ENCODE measurements at regions not wholly inside any gene's neighbourhood (a gene's known extent, or its start where the extent isn't known, plus 50 kb on each side); places are given as distances from the start of the nearest gene placed in this dataset.

- no peak overlapping the region for H3K4me3 ChIP-seq (ENCODE audit: low read depth in 1 of 2, low read length in 2 of 2)
- TF ChIP-seq EZH2 (IDR thresholded peaks at IDR 0.05; ENCODE audit: borderline replicate concordance, low read depth, low read length, severe bottlenecking) (no peak), CTCF (IDR thresholded peaks at IDR 0.05; ENCODE audit: borderline replicate concordance, extremely low read depth, low read length, poor library complexity, severe bottlenecking) (no peak)
- H3K9me3 ChIP-seq (ENCODE audit: insufficient read depth, low read length, severe bottlenecking): peaks cover 2% of the 10 kb centered on the region
- DNase-seq: no peak
- no peak overlapping the region for H3K4me2 ChIP-seq (ENCODE audit: insufficient read depth, low read length)
- no peaks in the 10 kb centered on the region for H3K79me2 ChIP-seq (ENCODE audit: insufficient read depth, low read length)
- H2AFZ ChIP-seq (ENCODE audit: low read depth, low read length): no peak overlapping the region
- no peak overlapping the region for H3K9ac ChIP-seq (ENCODE audit: low read depth, low read length)
- no peaks in the 10 kb centered on the region for H3K27me3 ChIP-seq (ENCODE audit: insufficient read depth, low read length, poor library complexity)
- no peak overlapping the region for H3K27ac ChIP-seq (ENCODE audit: low read length)
- no peaks in the 10 kb centered on the region for H4K20me1 ChIP-seq (ENCODE audit: insufficient read depth, low read length)
- H3K4me1 ChIP-seq (ENCODE audit: insufficient read depth, low read length): no peaks in the 10 kb centered on the region
- no peaks in the 10 kb centered on the region for H3K36me3 ChIP-seq (ENCODE audit: insufficient read depth, low read length)
- ATAC-seq (ENCODE audit: insufficient read depth, low read depth): no peak
These were observed 1105.8 kb upstream of the NXPH2 start for GRCh38 chr2:139885921-139886498.

- no peaks in the 10 kb centered on the region for H4K20me1 ChIP-seq (ENCODE audit: insufficient read depth, low read length)
- H3K9me3 ChIP-seq (ENCODE audit: insufficient read depth, low read length, severe bottlenecking): no peaks in the 10 kb centered on the region
- H3K4me3 ChIP-seq (ENCODE audit: low read depth in 1 of 2, low read length in 2 of 2): no peak overlapping the region
- no peaks in the 10 kb centered on the region for H3K27me3 ChIP-seq (ENCODE audit: insufficient read depth, low read length, poor library complexity)
- no peak overlapping the region for H3K27ac ChIP-seq (ENCODE audit: low read length)
- no peak overlapping the region for H2AFZ ChIP-seq (ENCODE audit: low read depth, low read length)
- H3K79me2 ChIP-seq (ENCODE audit: insufficient read depth, low read length): no peaks in the 10 kb centered on the region
- DNase-seq: no peak
- TF ChIP-seq CTCF (IDR thresholded peaks at IDR 0.05; ENCODE audit: borderline replicate concordance, extremely low read depth, low read length, poor library complexity, severe bottlenecking) (no peak), EZH2 (IDR thresholded peaks at IDR 0.05; ENCODE audit: borderline replicate concordance, low read depth, low read length, severe bottlenecking) (no peak)
- no peaks in the 10 kb centered on the region for H3K36me3 ChIP-seq (ENCODE audit: insufficient read depth, low read length)
- no peak overlapping the region for H3K9ac ChIP-seq (ENCODE audit: low read depth, low read length)
- no peaks in the 10 kb centered on the region for H3K4me1 ChIP-seq (ENCODE audit: insufficient read depth, low read length)
- ATAC-seq (ENCODE audit: insufficient read depth, low read depth): no peak
- H3K4me2 ChIP-seq (ENCODE audit: insufficient read depth, low read length): no peak overlapping the region
These were observed 1096.8 kb upstream of the NXPH2 start for GRCh38 chr2:139876964-139877363.

- Histone ChIP-seq H3K36me3 (ENCODE audit: insufficient read depth, low read length) (no peaks in the 10 kb centered on the region), H4K20me1 (ENCODE audit: insufficient read depth, low read length) (no peaks in the 10 kb centered on the region), H3K27me3 (ENCODE audit: insufficient read depth, low read length, poor library complexity) (no peaks in the 10 kb centered on the region), H3K4me2 (ENCODE audit: insufficient read depth, low read length) (no peak overlapping the region), H3K79me2 (ENCODE audit: insufficient read depth, low read length) (no peaks in the 10 kb centered on the region), H2AFZ (ENCODE audit: low read depth, low read length) (no peak overlapping the region), H3K9ac (ENCODE audit: low read depth, low read length) (no peak overlapping the region), H3K4me1 (ENCODE audit: insufficient read depth, low read length) (no peaks in the 10 kb centered on the region), H3K9me3 (ENCODE audit: insufficient read depth, low read length, severe bottlenecking) (no peaks in the 10 kb centered on the region), H3K4me3 (ENCODE audit: low read depth in 1 of 2, low read length in 2 of 2) (no peak overlapping the region), H3K27ac (ENCODE audit: low read length) (no peak overlapping the region)
- no peak for DNase-seq
- TF ChIP-seq EZH2 (IDR thresholded peaks at IDR 0.05; ENCODE audit: borderline replicate concordance, low read depth, low read length, severe bottlenecking) (no peak), CTCF (IDR thresholded peaks at IDR 0.05; ENCODE audit: borderline replicate concordance, extremely low read depth, low read length, poor library complexity, severe bottlenecking) (no peak)
- no peak for ATAC-seq (ENCODE audit: insufficient read depth, low read depth)
These were observed 1096.1 kb upstream of the NXPH2 start for GRCh38 chr2:139876321-139876720.

GRCh38 chr2:139872503-139872902 is 1092.3 kb upstream of the NXPH2 start:
- Histone ChIP-seq H3K27ac (ENCODE audit: low read length) (no peak overlapping the region), H3K9ac (ENCODE audit: low read depth, low read length) (no peak overlapping the region), H3K4me1 (ENCODE audit: insufficient read depth, low read length) (no peaks in the 10 kb centered on the region), H3K27me3 (ENCODE audit: insufficient read depth, low read length, poor library complexity) (no peaks in the 10 kb centered on the region), H3K36me3 (ENCODE audit: insufficient read depth, low read length) (no peaks in the 10 kb centered on the region), H3K4me2 (ENCODE audit: insufficient read depth, low read length) (no peak overlapping the region), H3K4me3 (ENCODE audit: low read depth in 1 of 2, low read length in 2 of 2) (no peak overlapping the region), H4K20me1 (ENCODE audit: insufficient read depth, low read length) (no peaks in the 10 kb centered on the region), H3K79me2 (ENCODE audit: insufficient read depth, low read length) (no peaks in the 10 kb centered on the region), H2AFZ (ENCODE audit: low read depth, low read length) (no peak overlapping the region), H3K9me3 (ENCODE audit: insufficient read depth, low read length, severe bottlenecking) (no peaks in the 10 kb centered on the region)
- ATAC-seq (ENCODE audit: insufficient read depth, low read depth) (no peak), DNase-seq (no peak)
- no peak for TF ChIP-seq CTCF (IDR thresholded peaks at IDR 0.05; ENCODE audit: borderline replicate concordance, extremely low read depth, low read length, poor library complexity, severe bottlenecking)

All from DND-41 (cell line).